ENCODE measurements at regions not wholly inside any gene's neighbourhood (a gene's known extent, or its start where the extent isn't known, plus 50 kb on each side); places are given as distances from the start of the nearest gene placed in this dataset.
A peak's percentile ranks its signal among the peaks of the same experiment; 100 is the strongest.

DNA sequence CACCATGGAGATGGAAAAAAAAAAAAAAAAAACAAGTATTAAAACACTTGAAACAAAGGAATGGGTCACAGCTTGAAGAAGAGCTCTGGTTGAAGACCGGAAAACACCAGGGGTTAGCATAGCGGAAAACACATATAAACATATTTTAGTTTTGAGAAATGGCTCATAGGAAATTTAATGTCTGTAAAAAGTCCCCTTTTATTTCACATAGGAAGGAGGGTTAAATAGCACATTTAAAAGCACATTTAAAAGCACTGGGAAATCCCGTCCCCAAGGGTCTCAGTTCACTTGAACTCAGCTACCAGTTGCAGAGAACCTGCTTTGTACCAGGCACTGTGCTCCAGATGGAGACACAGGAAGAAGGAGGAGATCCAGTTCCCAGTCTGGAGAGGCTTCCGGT is 65.5 kb downstream of the KCNE4 start:
- no peak overlapping the region for H3K4me3 Mint-ChIP-seq
- Histone ChIP-seq H2BK20ac (ENCODE audit: low read depth, low read length, poor library complexity, severe bottlenecking) (no peak overlapping the region), H2AK5ac (ENCODE audit: insufficient read length, low read length) (no peak overlapping the region), H2BK15ac (ENCODE audit: low read depth, low read length) (no peak overlapping the region), H3K27me3 (ENCODE audit: insufficient read depth, low read length) (no peaks in the 10 kb centered on the region), H3K4me2 (ENCODE audit: insufficient read depth, insufficient read length, low read length) (no peak overlapping the region), H4K8ac (replicated peaks; ENCODE audit: insufficient read length, low read depth, low read length) (no peak overlapping the region), H2AFZ (ENCODE audit: low read length) (no peak overlapping the region), H3K14ac (ENCODE audit: insufficient read depth, low read length) (no peak overlapping the region), H3K27ac (ENCODE audit: insufficient read length, low read depth, low read length) (no peak overlapping the region), H3K4ac (ENCODE audit: low read depth, low read length) (no peak overlapping the region), H3K23me2 (ENCODE audit: insufficient read length, low read depth, low read length, poor library complexity, severe bottlenecking) (no peaks in the 10 kb centered on the region), H3K9ac (ENCODE audit: extremely low read depth, insufficient read length, low read length) (no peak overlapping the region), H4K20me1 (ENCODE audit: control insufficient read depth, insufficient read depth, insufficient read length) (no peaks in the 10 kb centered on the region), H3K79me2 (ENCODE audit: insufficient read depth, low read length) (no peaks in the 10 kb centered on the region), H3K23ac (ENCODE audit: insufficient read length, low read depth, low read length) (no peak overlapping the region), H3T11ph (ENCODE audit: low read length) (no peak overlapping the region), H2BK120ac (ENCODE audit: low read depth, low read length, poor library complexity, severe bottlenecking) (no peak overlapping the region), H3K9me3 (ENCODE audit: control insufficient read depth, low read depth, low read length) (no peaks in the 10 kb centered on the region), H4K91ac (ENCODE audit: insufficient read length, low read depth, low read length) (no peak overlapping the region), H3K56ac (ENCODE audit: insufficient read length, low read depth, low read length) (no peak overlapping the region), H3K79me1 (ENCODE audit: insufficient read depth, low read depth, low read length, poor library complexity, severe bottlenecking) (no peaks in the 10 kb centered on the region), H3K4me1 (ENCODE audit: insufficient read depth, low read length) (no peaks in the 10 kb centered on the region; the same call in 1 of the 2 replicates), H2BK12ac (ENCODE audit: insufficient read length, low read depth, low read length) (no peak overlapping the region), H4K5ac (ENCODE audit: insufficient read length, low read depth, low read length) (no peak overlapping the region), H3K18ac (ENCODE audit: insufficient read length, low read depth, low read length) (no peak overlapping the region), H2BK5ac (ENCODE audit: insufficient read length, low read length) (no peak overlapping the region)
- no peaks in the 10 kb centered on the region for H3K36me3 Mint-ChIP-seq (ENCODE audit: insufficient read depth in 1 of 3, low read depth in 3 of 3)
- H3K4me1 Mint-ChIP-seq: peaks cover under 1 to 5% of the 10 kb centered on the region in 2 experiments
- TF ChIP-seq, protein P1, sequence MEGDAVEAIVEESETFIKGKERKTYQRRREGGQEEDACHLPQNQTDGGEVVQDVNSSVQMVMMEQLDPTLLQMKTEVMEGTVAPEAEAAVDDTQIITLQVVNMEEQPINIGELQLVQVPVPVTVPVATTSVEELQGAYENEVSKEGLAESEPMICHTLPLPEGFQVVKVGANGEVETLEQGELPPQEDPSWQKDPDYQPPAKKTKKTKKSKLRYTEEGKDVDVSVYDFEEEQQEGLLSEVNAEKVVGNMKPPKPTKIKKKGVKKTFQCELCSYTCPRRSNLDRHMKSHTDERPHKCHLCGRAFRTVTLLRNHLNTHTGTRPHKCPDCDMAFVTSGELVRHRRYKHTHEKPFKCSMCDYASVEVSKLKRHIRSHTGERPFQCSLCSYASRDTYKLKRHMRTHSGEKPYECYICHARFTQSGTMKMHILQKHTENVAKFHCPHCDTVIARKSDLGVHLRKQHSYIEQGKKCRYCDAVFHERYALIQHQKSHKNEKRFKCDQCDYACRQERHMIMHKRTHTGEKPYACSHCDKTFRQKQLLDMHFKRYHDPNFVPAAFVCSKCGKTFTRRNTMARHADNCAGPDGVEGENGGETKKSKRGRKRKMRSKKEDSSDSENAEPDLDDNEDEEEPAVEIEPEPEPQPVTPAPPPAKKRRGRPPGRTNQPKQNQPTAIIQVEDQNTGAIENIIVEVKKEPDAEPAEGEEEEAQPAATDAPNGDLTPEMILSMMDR (conservative IDR thresholded peaks at IDR 0.05): no peak
- DNase-seq: no peak
- no peaks in the 10 kb centered on the region; the same call in 1 of the 2 replicates for H3K27me3 Mint-ChIP-seq (ENCODE audit: low read depth)
- no peaks in the 10 kb centered on the region for H3K9me3 Mint-ChIP-seq
- no CpG with 5 or more reads among the region's 4 CpGs for WGBS (ENCODE audit: extremely low coverage, insufficient read length, low lambda C conversion rate)
- peak overlapping the region in 2 of 3 experiments; percentile 14 to 65; a peak in 3 of 7 replicates for H3K27ac Mint-ChIP-seq

All from H9 (cell line).